RPMI8226 (cell line): ENCODE measurements at regions not wholly inside any gene's neighbourhood (a gene's known extent, or its start where the extent isn't known, plus 50 kb on each side); places are given as distances from the start of the nearest gene placed in this dataset.

Experiments used
- DNase-seq: peaks from one replicate; pipeline ENCODE4 v3.0.0-alpha.2; 2015

- no peak for DNase-seq
Measured at GRCh38 chr6:142500250-142500786, 198.5 kb downstream of the ADGRG6 start.

GRCh38 chr6:142501795-142502194 is 200.0 kb downstream of the ADGRG6 start:
- DNase-seq: no peak

GRCh38 chr6:142507065-142507464 is 205.3 kb downstream of the ADGRG6 start:
- DNase-seq: no peak

- DNase-seq: no peak
Measured at GRCh38 chr6:142510211-142510610, 208.4 kb downstream of the ADGRG6 start.

- no peak for DNase-seq
Measured at GRCh38 chr6:142518126-142518525, 216.3 kb downstream of the ADGRG6 start.

GRCh38 chr6:142518761-142519160 is 217.0 kb downstream of the ADGRG6 start:
- DNase-seq: no peak

- no peak for DNase-seq
Measured at GRCh38 chr6:142521791-142522190, 220.0 kb downstream of the ADGRG6 start.

GRCh38 chr6:142523515-142524375 is 221.9 kb downstream of the ADGRG6 start:
- no peak for DNase-seq

GRCh38 chr6:142530566-142530965 is 228.8 kb downstream of the ADGRG6 start:
- no peak for DNase-seq

GRCh38 chr6:142531727-142532126 is 229.9 kb downstream of the ADGRG6 start:
- DNase-seq: no peak

- DNase-seq: no peak
Measured at GRCh38 chr6:142534076-142534475, 232.3 kb downstream of the ADGRG6 start.

- no peak for DNase-seq
Measured at GRCh38 chr6:142534484-142534883, 232.7 kb downstream of the ADGRG6 start.

GRCh38 chr6:142537612-142538478 is 236.0 kb downstream of the ADGRG6 start:
- DNase-seq: peak; percentile 52

GRCh38 chr6:142542704-142543233 is 241.0 kb downstream of the ADGRG6 start:
- DNase-seq: no peak

GRCh38 chr6:142543606-142544005 is 241.8 kb downstream of the ADGRG6 start:
- DNase-seq: no peak

- no peak for DNase-seq
Measured at GRCh38 chr6:142544199-142544838, 242.5 kb downstream of the ADGRG6 start.

- DNase-seq: no peak
Measured at GRCh38 chr6:142545147-142545546, 243.3 kb downstream of the ADGRG6 start.

- no peak for DNase-seq
Measured at GRCh38 chr6:142548566-142548965, 246.8 kb downstream of the ADGRG6 start.

- DNase-seq: no peak
Measured at GRCh38 chr6:142550310-142551063, 248.7 kb downstream of the ADGRG6 start.

GRCh38 chr6:142551274-142551811 is 249.5 kb downstream of the ADGRG6 start:
- DNase-seq: peak; percentile 33

GRCh38 chr6:142558786-142559185 is 257.0 kb downstream of the ADGRG6 start:
- DNase-seq: no peak
